NCI-H774 (cell line): ENCODE measurements at regions not wholly inside any gene's neighbourhood (a gene's known extent, or its start where the extent isn't known, plus 50 kb on each side); places are given as distances from the start of the nearest gene placed in this dataset.

Experiments used
- DNase-seq: peaks from one replicate; lab custom pipeline; 2025; lab: John Stamatoyannopoulos, UW

DNA sequence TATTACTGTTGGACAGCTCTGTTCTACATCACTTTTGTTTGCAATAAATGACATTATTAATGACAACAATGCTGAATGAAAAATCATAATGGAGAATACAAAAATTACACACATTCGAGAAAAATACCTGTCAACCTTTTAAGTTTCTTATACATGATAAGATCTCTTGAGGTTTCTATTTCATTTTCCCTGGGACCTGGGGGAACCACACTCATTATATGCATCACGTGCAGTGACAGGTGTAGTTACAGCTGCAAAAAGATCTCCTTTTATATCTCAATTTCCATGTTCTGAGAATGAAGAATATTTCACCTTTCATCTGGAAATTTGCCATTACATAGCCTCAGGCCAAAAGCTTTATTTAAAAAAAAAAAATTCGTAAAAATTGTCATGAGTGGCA, 1347.0 kb upstream of the AGA start:
- DNase-seq: no peak

GRCh38 chr4:178799204-178799603, 1357.0 kb upstream of the AGA start:
- DNase-seq: no peak

DNA sequence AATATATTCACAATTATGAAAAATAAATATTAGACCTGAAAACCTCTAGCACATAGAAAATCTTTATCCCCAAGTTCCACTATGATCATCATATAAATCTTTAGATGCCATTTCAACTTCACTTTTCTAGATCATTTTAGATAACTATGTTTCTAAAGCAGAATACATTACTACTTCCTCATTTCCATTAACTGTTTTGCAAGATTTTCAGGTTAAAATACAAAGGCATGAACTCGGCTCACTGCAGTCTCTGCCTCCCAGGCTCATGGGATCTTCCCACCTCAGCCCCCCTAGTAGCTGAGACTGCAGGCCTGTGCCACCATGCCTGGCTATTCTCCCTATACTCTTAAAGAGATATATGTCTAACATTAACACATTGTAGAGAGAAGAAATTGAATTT, 1365.9 kb upstream of the AGA start:
- DNase-seq: no peak

DNA sequence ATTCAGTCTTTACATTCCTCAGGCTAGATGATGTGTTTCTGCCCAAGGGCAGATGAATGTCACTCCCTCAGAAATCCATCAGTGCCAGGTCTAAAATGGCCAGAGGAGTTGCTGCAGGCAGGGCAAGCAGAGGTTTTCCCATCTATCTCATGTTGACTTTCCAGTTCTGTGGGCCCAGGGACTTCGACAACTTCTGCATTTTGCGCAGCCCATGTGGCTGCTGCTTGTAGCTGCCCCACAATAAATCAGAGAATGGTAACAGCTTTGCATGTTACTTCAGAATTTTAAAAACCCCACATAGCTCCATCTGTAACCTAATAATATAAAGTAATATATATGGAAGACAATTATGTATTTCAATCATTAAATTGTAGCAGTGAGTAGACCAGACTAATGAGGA, 1367.7 kb upstream of the AGA start:
- no peak for DNase-seq

DNA sequence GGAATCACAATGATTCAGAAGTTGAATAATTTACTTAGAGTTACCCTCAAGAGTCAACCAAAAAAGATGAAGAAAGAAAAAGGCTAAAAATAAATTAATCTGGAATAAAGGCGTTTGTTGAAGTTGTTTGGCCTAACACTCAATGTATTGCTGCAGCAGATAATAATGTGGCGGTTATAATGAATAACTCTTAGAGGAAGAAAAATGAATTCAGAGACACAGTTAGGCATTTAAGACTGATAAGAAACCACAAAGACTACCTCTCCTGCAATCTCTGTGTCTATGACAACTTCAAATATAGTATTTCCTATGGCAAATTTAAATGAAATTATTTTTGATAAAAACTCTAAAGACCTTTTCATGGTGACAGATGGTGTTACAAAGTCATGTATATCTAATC, 1369.1 kb upstream of the AGA start:
- DNase-seq: no peak

DNA sequence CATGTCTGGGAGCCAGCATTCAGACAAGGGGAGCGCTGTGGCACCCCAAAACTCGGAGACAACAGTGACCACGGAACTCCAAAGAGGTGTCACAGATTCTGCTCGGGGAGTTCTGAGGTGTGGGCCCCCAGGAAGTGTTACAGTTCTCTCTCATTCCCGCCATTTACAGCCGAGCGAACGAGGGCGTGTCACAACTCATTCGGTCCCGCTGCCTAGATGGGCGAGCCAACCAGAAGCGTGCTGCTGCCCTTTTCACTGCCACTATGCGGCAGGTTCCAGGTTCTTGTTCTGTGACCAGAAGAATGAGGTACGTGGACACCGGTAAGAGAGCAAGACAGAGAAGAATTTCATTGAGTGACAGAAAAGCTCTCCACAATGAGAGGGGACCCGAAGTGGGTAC, 1370.6 kb upstream of the AGA start:
- no peak for DNase-seq

DNA sequence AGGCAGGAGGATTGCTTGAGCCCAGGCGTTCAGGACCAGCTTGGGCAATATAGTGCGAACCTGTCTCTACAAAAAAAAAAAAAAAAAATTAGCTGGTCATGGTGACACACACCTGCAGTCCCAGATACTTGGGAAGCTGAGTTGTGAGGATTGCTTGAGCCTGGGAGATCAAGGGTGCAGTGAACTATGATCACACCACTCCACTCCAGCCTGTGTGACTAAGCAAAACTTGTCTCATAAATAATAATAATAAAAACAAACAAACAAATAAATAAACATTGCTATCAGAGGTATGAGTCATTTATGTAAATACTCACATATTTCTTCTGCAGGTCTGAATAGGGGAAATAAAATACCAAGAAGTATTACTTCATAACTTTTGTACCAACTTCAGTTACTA, 1372.7 kb upstream of the AGA start:
- no peak for DNase-seq

GRCh38 chr4:178823673-178824295, 1381.5 kb upstream of the AGA start:
- DNase-seq: no peak

- no peak for DNase-seq
Observed at GRCh38 chr4:178836865-178837264, 1394.6 kb upstream of the AGA start.

DNA sequence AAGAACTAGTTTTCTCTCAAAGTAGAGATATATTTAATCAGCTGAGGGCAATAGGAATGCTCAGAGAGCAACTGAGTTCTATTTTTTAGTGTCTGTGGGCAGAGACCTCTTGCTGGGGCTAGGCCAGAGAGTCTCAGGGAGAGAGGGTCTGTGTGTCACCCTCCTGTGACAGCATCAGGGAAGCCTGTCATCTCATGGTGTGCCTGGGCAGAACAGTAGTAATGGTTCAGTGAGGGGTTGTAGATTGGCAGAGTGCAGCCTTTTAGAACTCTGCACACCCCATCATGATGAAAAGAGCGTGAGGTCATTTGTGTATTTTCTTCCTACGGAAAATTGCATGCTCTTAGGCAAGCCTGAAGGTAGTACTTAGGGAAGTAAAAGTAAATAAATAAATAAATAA, 1396.5 kb upstream of the AGA start:
- DNase-seq: no peak

GRCh38 chr4:178856139-178856800, 1414.0 kb upstream of the AGA start:
- DNase-seq: no peak

DNA sequence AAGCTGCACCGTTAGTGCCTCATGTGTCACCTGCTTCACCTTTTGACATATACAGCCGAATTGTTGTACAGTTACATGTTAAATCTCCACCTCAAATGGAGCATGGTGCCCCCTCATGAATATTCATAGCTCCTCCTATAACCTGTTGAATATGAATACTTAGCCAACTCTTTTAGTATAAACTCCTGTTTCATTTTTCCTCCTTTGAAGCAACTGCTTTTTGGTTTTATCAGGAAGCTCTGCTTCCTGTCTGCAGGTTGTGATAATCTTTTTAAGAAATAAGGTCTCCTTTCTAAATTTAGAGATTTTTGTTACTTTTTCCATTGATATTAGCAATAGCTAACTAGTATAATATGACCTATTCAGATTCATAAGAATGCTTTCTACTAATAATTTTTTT, 1429.2 kb upstream of the AGA start:
- DNase-seq: no peak

DNA sequence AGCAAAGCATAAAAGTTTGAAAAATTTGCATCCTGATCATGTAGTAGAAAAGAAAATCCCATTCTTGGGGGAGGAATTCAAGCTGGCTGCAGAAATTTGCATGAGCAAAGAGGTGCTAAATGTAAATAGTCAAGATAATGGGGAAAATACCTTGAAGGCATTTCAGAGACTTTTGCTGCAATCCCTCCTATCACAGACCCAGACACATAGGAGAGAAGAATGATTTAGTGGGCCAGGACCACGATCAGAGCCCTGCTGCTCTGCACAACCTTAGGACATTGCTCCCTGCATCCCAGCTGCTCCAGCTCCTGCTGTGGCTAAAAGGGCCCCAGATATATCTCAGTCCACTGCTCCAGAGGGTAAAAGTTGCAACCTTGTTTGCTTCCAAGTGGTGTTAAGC, 1439.7 kb upstream of the AGA start:
- DNase-seq: no peak

DNA sequence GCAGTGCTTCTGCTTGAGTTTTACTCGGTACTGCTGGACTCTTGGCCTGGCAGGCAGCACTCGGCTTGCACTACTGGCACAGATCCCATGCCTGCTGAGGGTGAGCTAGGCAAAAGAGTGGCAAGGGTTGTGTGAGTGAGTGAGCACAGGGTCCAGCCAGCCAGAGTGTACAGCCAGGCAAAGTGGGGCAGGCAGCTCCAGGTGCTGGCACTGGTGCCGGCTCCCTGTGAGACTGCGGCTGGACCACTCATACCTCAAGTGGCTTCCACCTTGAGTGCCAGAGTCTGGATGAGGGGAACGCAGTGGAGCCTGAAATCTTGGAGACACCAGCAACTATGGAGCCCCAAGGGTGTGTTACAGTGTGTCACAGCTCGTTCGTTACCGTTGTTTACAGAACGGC, 1451.9 kb upstream of the AGA start:
- DNase-seq: no peak

- DNase-seq: no peak
Observed at GRCh38 chr4:178899084-178899483, 1456.8 kb upstream of the AGA start.

GRCh38 chr4:178917756-178918155, 1475.5 kb upstream of the AGA start:
- no peak for DNase-seq

DNA sequence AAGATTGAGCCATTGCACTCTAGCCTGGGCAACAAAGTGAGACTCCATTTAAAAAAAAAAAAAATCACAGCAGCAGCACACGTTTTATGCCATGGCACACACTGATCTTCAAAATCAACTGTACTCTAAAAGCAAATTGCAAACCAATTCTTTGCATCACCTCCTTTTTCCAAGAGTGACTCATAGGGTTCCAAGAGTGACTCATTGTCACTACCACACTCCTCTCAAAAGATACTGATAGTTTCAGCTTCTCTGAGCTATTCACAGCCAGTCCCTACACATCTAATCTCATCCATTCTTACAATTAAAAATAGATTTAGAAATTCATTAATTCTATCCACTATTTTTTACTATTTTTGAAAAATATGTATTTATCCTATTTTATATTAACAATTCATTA, 1494.9 kb upstream of the AGA start:
- no peak for DNase-seq

DNA sequence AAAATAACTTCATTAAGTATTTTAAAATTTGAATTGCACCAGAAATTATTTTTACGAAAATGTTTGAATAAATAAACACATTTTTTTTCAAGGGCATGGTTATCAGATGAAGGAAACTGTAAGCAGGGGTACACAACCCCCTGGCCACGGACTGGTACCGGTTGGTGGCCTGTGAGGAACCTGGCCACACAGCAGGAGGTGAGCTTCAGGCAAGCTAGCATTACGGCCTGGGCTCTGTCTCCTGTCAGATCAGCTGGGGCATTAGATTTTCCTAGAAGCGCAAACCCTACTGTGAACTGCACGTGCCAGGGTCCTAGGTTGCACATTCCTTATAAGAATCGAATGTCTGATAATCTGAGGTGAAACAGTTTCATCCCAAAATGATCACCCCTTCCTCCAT, 1499.7 kb upstream of the AGA start:
- DNase-seq: no peak

DNA sequence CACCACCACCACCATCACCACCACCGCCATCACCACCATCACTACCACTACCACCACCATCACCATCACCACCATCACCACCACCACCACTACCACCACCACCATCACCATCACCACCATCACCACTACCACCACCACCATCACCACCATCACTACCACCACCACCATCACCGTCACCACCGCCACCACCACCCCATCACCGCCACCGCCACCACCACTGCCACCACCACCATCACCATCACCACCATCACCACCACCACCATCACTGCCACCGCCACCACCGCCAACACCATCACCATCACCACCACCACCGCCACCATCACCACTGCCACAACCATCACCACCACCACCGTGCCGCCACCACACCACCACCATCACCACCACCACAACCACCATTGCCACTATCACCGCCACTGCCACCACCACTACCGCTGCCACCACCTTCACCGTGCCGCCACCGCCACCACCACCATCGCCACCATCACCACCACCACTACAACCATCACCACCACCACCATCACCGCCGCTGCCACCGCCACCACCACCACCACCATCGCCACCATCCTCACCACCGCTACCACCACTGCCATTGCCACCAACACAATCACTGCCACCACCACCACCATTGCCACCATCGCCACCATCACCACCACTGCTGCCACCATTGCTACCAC, 1511.3 kb upstream of the AGA start:
- DNase-seq: no peak

DNA sequence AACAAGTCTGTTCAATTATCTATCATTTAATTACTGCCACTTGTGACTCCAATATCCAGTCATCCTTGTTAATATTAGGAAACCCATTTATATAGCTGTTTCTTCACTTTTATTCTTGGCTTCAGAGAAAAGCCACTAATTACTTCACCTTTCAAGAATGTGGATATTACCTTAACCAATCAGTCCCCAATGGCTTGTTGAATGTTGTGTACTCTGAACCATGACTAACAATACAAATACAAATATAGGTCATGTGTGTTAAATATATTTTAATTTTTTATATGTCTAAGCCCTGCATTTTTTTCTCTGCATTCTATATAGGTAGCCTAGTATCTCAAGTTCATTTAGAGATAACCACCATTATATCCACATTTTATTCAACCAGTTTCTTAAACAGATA, 1513.4 kb upstream of the AGA start:
- DNase-seq: no peak

DNA sequence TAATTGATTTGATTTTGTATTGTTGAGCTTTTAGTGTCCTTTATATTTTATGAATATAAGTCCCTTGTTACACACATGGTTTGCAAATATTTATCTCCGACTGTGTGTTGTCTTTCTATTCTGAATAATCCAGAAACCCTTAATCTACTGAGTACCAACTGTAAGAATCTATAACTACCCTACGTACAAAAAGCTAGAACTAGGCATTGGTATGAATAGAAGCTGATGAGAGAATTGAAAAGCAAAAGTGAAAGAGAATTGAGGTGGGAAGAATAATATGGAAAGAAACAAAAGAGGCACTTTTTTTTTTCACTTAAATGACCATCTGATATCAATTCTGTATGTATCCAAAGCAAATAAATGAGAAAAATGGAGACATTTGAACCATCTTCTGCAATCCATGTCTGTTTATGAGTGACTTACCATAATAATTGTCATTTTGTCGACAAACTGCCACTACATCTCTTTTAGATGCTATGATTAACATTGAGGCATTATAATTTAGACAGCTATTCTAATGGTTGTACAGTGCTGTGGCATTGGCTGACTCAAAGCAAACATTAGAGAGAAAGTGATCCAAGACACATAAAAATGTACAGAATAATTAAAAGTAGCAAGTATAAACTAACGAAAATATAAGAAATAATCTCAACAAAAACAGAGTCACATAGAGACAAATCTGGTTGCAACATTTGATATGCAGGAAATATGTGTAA, 1516.6 kb upstream of the AGA start:
- DNase-seq: no peak

- no peak for DNase-seq
Observed at GRCh38 chr4:178963446-178964045, 1521.3 kb upstream of the AGA start.

- no peak for DNase-seq
Observed at GRCh38 chr4:178966644-178967043, 1524.4 kb upstream of the AGA start.
